ENCODE measurements at regions not wholly inside any gene's neighbourhood (a gene's known extent, or its start where the extent isn't known, plus 50 kb on each side); places are given as distances from the start of the nearest gene placed in this dataset.

- no peaks in the 10 kb centered on the region for H4K20me1 ChIP-seq (ENCODE audit: insufficient read depth, low read length)
- H3K4me1 ChIP-seq (ENCODE audit: insufficient read depth, low read length, poor library complexity, severe bottlenecking) = no peaks in the 10 kb centered on the region
- H3K4me2 ChIP-seq (ENCODE audit: low read length) = no peak overlapping the region
- DNase-seq (ENCODE audit: low spot score) = no peak
- H3K4me3 ChIP-seq (ENCODE audit: low read depth, low read length, poor library complexity, severe bottlenecking) = no peak overlapping the region
- no peaks in the 10 kb centered on the region for H3K9me3 ChIP-seq (ENCODE audit: low read length)
- BruUV-seq (replicated peaks) = no TSS peak
- CTCF ChIA-PET (ENCODE audit: unreplicated experiment) = no interaction called here
- H3K27ac ChIP-seq (ENCODE audit: low read depth, low read length, poor library complexity, severe bottlenecking) = no peak overlapping the region
- H3K36me3 ChIP-seq (ENCODE audit: insufficient read depth, low read length) = no peaks in the 10 kb centered on the region
- no peaks in the 10 kb centered on the region for H3K9me2 ChIP-seq (ENCODE audit: insufficient read depth, low read length)
- no peaks in the 10 kb centered on the region for H3K79me2 ChIP-seq (ENCODE audit: insufficient read depth, low read depth, low read length)
- TF ChIP-seq CTCF (conservative IDR thresholded peaks at IDR 0.05; ENCODE audit: low read length) = peak; percentile 21; the same call in 1 of the 2 replicates
- TF ChIP-seq EZH2phosphoT487 (IDR thresholded peaks at IDR 0.05; ENCODE audit: borderline replicate concordance, low read depth, low read length) = no peak
- no peak overlapping the region for H2AFZ ChIP-seq (ENCODE audit: low read length)
- POLR2A ChIA-PET = interaction anchor here (0.6 to 0.7 kb wide), 2 partner anchors 167 to 443 kb away, joined by 3 read pairs; no protein-coding TSS in a partner anchor
- intact Hi-C loops (cut with micrococcal nuclease; ENCODE audit: unreplicated experiment) = no loop called here
These were observed 501.9 kb downstream of the KDM4C start for GRCh38 chr9:7259544-7260241.

- Histone ChIP-seq H4K20me1 (ENCODE audit: insufficient read depth, low read length) (no peaks in the 10 kb centered on the region), H3K79me2 (ENCODE audit: insufficient read depth, low read depth, low read length) (no peaks in the 10 kb centered on the region), H3K4me3 (ENCODE audit: low read depth, low read length, poor library complexity, severe bottlenecking) (no peak overlapping the region), H2AFZ (ENCODE audit: low read length) (no peak overlapping the region), H3K36me3 (ENCODE audit: insufficient read depth, low read length) (no peaks in the 10 kb centered on the region), H3K9me3 (ENCODE audit: low read length) (no peaks in the 10 kb centered on the region), H3K4me1 (ENCODE audit: insufficient read depth, low read length, poor library complexity, severe bottlenecking) (no peaks in the 10 kb centered on the region), H3K9me2 (ENCODE audit: insufficient read depth, low read length) (no peaks in the 10 kb centered on the region), H3K27ac (ENCODE audit: low read depth, low read length, poor library complexity, severe bottlenecking) (no peak overlapping the region), H3K4me2 (ENCODE audit: low read length) (no peak overlapping the region)
- intact Hi-C loops (cut with micrococcal nuclease; ENCODE audit: unreplicated experiment) = no loop called here
- no peak for DNase-seq (ENCODE audit: low spot score)
- POLR2A ChIA-PET = interaction anchor here (0.6 to 0.7 kb wide), 2 partner anchors 168 to 442 kb away, joined by 3 read pairs; no protein-coding TSS in a partner anchor
- TF ChIP-seq CTCF (conservative IDR thresholded peaks at IDR 0.05; ENCODE audit: low read length) (no peak), EZH2phosphoT487 (IDR thresholded peaks at IDR 0.05; ENCODE audit: borderline replicate concordance, low read depth, low read length) (no peak)
- CTCF ChIA-PET (ENCODE audit: unreplicated experiment) = interaction anchor here (0.6 kb wide), 1 partner anchor 28 kb away, joined by 3 read pairs; no protein-coding TSS in a partner anchor
- BruUV-seq (replicated peaks) = no TSS peak
These were observed 501.1 kb downstream of the KDM4C start for GRCh38 chr9:7258688-7259396.
